Lung microvascular endothelial cell (primary cell): ENCODE measurements at regions not wholly inside any gene's neighbourhood (a gene's known extent, or its start where the extent isn't known, plus 50 kb on each side); places are given as distances from the start of the nearest gene placed in this dataset.
A peak's percentile ranks its signal among the peaks of the same experiment; 100 is the strongest.

ENCODE experiments used
- DNase-seq, 2 donors: peaks; one replicate each; pipeline versions ENCODE4 v3.0.0 to v3.0.0-alpha.2; 2010; ENCODE audit warnings: low read depth in 2 of 2

DNA sequence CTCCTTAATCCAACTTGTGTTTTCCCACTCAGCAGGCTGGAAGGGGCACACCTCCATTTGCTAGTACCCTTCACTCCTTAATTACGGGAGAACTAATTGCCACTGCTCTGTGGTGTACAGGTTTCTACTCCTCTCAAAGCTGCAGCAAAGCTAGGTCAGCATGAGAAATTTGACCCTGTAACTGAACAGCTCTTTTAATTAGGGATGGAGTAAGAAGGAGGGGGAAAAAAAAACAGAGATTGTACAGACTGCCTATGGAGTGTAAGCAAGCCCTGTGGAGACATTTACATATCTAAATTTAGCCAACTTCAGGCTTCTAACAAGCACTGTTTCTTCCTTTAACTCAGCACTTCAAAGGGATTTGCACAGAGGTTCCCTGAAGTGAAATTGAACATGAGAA is 629.7 kb upstream of the SETBP1 start:
- no peak for DNase-seq

- no peak for DNase-seq
Observed at GRCh38 chr18:44054514-44054913, 626.2 kb upstream of the SETBP1 start.

- DNase-seq: no peak
Observed at GRCh38 chr18:44060197-44060596, 620.5 kb upstream of the SETBP1 start.

DNA sequence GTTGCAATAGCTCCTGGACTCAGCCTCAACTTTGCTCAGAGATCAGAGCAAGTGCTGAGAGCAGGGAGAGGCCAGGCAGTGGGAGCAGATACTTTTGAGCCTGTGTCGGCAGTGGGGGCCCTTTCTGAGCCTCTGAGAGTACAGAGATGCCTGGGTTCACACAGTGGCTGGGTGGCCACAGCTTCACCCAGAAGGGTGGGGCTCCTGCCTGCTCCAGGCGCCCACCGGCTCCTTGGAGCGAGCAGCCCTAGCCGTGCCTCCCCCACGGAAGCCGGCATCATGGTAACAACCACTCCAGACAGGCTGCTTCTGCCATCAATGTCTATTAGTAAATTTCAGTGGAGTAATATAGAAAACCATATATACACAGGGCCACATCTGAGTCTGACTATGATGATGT is 619.2 kb upstream of the SETBP1 start:
- DNase-seq: no peak

GRCh38 chr18:44062345-44062744 is 618.3 kb upstream of the SETBP1 start:
- no peak for DNase-seq

DNA sequence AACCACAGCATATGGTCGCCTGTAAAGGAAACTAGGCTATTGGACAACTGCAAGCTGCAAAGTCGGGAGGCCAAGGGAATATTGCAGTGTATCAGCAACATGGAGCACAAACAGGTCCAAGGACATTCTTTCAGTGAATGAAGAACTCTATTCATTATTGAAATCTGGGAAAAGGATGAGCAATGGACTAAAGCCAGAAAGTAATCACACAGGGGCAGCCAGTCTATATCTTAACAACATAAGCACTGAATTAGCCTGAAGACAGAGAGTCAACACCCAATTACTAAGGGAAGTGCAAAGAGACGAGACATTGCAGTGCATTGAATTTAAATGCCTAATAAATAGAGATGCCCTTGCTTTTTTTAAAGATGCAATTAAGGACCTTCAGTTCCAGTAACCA is 615.5 kb upstream of the SETBP1 start:
- DNase-seq: no peak

GRCh38 chr18:44066541-44066940 is 614.1 kb upstream of the SETBP1 start:
- no peak for DNase-seq

GRCh38 chr18:44067186-44067585 is 613.5 kb upstream of the SETBP1 start:
- DNase-seq: no peak

GRCh38 chr18:44075038-44075437 is 605.6 kb upstream of the SETBP1 start:
- DNase-seq: no peak

DNA sequence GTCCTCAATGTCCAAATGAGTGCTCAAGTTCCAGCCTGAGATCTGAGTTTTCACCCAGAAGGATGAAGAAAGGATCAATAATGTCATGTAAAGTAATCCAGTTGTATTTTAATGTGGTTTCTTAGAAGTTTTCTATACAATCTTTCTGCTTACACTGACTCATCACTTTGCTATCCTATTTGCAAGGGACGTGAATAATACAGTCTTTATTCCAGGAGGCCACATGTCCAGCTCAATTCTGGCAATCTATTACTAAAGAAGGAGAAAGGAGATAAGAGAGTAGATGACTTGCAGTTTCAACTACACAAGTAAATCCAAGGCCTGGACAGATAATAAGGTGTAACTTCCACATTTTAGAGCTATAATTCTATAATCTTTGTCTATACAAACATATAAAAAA is 601.1 kb upstream of the SETBP1 start:
- peak in 1 of 2 donors; percentile 45 for DNase-seq

- no peak for DNase-seq
Observed at GRCh38 chr18:44080054-44080453, 600.6 kb upstream of the SETBP1 start.

DNA sequence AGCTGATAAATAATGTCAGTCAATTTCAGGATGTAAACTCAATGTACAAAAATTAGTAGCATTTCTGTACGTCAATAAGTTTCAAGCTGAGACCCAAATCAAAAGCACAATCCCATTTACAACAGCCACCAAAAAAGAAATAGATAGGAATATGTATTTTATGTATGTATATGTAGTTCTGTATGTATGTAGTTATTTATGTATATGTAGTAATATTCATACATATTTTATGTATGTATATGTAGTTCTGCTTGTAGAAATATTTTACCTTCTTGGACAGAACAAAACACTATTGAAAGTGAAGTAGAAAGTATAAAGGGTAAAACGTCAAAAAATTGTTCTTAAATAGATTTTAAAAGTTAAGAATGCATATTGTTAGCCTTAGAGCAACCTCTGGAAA is 591.0 kb upstream of the SETBP1 start:
- DNase-seq: no peak

DNA sequence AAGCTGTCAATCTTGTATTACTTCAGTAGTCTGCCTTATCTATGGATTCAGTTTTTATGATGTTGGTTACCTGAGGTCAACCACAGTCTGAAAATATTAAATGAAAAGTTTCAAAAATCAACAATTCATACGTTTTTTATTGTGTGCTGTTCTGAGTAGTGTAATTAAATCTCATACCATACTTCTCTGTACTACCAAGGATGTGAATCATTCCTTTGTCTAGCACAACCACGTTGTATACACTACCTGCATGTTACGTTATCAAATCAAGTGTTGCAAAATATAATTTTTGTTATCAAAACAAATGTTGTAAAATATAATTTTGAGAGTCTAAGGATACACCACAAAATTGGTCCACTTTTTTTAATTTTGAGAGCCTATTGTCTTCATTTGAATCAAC is 590.2 kb upstream of the SETBP1 start:
- DNase-seq: peak; percentile 5 to 54

DNA sequence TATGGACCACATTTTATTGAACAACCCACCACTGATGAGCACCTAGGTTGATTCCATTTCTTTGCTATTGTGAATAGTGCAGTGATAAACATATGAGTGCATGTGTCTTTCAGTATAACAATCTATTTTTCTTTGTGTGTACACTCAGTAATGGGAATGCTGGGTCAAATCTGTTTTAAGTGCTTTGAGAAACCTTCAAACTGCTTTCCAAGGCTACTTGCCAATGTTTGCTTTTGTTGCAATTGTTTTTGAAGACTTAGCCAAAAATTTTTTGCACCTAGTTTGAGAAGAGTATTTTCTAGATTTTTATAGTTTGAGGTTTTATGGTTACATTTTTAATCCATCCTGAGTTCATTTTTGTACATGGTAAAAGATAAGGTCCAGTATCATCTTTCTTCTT is 587.4 kb upstream of the SETBP1 start:
- DNase-seq: no peak

DNA sequence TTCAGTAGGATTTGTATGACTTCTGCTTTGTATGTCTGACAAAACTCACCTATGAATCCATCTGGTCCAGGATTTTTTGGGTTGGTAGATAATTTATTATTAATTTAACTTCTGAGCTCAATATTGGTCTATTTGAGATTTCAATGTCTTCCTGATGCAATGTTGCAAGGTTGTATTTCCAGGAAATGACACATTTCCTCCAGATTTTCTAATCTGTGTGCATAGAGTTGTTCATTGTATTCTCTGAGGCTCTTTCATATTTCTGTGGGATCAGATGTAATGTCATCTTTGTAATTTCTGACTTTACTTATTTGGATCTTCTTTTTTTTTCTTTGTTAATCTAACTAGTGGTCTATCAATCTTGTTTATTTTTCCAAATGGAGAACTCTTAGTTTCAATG is 584.7 kb upstream of the SETBP1 start:
- peak; percentile 6 to 56 for DNase-seq

DNA sequence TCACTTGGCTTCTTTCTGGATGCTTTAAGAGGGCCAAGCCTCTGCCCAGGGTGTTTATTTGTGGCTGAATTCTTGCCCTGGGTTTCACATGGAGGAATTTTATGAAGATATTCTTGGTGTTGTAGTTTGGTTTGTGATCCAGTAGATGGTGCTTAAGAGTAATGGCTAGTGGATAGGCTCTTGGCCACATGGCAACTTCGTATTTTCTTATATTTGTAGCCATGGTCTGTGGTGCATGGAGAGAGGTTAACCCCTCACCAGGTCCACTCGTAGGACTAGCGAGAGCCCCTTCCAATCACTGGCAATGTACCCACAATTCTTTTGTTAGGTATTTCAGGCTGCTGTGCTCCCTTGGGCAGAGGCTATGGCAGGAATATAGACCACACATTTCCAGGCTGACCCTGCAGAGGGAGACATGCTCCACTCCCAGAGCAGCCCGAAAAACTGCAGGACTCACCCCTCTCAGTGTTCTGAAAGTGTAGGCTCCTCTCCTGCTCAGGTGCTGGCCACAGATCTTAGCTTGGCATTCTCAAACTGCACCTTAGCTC is 582.1 kb upstream of the SETBP1 start:
- DNase-seq: peak; percentile 37 to 46

DNA sequence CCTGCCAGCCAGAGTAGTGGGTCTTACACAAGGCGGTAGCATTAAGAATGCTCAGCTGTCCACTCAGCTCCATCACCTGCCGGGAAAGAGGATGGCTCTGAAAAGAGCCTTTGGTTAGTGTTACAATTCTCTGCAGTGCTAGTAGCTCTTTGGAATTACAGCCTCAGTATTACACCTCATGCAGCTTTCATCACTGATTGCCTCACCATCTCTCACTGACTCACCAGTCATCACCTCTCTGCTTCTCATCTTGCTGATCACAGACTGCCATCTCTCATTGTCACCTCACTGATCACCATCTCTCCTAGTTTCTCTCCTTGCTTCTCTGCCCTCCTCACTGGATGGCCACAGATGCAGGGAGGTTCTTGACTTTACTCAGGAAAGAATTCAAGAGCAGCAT is 573.5 kb upstream of the SETBP1 start:
- DNase-seq: no peak

DNA sequence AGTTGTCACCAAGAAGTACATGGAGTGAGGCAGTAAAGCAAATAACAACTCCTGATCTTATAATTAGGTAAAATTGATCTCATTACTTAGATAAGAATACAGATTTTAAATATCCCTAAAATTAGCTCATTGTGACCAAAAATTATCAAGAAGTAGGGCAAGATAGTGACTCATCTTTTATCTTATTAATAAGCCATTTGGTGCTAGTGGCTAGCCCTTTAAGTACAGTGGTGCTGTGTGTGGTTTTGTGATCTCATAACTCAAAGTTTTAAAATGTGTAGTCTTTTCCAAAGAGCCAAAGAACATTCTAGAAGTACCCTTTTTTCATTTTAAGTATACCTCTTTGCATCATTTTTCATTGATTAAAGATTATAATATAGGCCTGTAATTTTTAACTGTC is 569.4 kb upstream of the SETBP1 start:
- DNase-seq: no peak

GRCh38 chr18:44117821-44118220 is 562.9 kb upstream of the SETBP1 start:
- DNase-seq: no peak

GRCh38 chr18:44119607-44120006 is 561.1 kb upstream of the SETBP1 start:
- no peak for DNase-seq

GRCh38 chr18:44123743-44124142 is 556.9 kb upstream of the SETBP1 start:
- no peak for DNase-seq

DNA sequence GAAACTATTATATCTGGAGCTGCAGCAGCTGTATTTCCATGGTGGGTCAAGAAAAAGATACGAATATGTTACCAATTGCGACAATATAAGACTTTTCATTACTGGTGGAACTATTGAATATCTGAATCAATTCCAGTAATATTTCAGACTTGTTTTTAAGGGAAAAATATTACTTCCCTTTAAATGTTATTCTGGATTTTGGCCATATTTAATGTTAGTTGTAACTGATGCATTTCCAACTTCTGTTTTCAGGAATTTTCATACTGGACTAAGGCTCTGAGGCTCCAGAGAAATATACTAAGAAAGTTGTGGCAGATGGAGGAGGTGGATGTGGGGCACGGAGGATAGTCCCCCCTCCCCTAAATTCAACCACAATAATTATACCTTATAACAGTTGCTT is 555.2 kb upstream of the SETBP1 start:
- no peak for DNase-seq

DNA sequence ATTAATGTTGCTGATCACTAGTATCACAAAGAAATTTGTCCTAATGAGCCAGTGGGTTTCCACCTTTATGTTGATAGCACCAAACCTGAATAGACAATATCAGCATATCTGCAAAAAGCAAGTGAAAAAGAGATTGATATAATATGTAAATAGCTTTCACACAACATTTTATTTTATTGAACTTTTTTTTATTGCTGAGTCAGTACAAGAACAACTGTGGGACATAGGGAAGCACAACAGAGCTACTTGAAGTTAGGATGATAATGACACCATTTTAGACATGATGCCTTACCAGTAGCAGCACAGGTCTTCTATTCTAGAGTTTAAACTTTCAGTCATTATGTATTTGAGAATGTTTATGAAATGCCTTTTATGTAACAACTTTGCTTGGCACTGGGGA is 554.1 kb upstream of the SETBP1 start:
- DNase-seq: no peak

- peak; percentile 67 to 83 for DNase-seq
Observed at GRCh38 chr18:44128365-44128764, 552.3 kb upstream of the SETBP1 start.
